Sigmoid colon (tissue), 4 donors: ENCODE measurements at regions not wholly inside any gene's neighbourhood (a gene's known extent, or its start where the extent isn't known, plus 50 kb on each side); places are given as distances from the start of the nearest gene placed in this dataset.

ENCODE experiments used
- POLR2AphosphoS5 ChIP-seq, 4 donors: sonication (generic); formaldehyde crosslinking; IDR thresholded peaks; one replicate each; pipeline ENCODE4 v1.6.1; 2017; ENCODE audit warnings: antibody characterized with exemption in 4 of 4
- TF ChIP-seq, protein P1 (sequence below), 4 experiments: fragments of 450-650 bp in 3 of 4; fragments of 200-600 bp in 1 of 4; IDR thresholded peaks; one replicate each; pipeline ENCODE4 v1.5.1; 2016 to 2019; ENCODE audit warnings: antibody characterized with exemption in 4 of 4, mild to moderate bottlenecking in 3 of 4, moderate library complexity in 2 of 4

DNA sequence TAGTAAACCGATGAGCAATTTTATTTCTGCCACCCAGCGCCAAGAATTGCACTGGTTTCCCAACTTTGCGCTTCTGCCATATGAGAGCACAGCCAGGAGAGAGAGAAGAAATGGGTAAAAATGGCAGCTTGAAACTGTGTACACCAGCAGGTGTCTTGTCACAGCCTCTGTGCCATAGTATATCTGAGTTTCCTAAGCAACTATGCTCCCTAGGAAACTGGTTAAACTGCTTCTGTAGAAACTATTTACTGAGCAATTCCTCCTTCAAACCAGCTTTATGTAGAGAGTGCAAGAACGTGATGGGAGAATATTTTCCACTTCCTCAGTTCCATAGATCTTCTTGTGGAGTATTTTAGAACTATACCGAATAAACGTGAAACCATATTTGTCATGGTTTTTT, 1361.3 kb downstream of the PCDH9 start:
- TF ChIP-seq, protein P1, sequence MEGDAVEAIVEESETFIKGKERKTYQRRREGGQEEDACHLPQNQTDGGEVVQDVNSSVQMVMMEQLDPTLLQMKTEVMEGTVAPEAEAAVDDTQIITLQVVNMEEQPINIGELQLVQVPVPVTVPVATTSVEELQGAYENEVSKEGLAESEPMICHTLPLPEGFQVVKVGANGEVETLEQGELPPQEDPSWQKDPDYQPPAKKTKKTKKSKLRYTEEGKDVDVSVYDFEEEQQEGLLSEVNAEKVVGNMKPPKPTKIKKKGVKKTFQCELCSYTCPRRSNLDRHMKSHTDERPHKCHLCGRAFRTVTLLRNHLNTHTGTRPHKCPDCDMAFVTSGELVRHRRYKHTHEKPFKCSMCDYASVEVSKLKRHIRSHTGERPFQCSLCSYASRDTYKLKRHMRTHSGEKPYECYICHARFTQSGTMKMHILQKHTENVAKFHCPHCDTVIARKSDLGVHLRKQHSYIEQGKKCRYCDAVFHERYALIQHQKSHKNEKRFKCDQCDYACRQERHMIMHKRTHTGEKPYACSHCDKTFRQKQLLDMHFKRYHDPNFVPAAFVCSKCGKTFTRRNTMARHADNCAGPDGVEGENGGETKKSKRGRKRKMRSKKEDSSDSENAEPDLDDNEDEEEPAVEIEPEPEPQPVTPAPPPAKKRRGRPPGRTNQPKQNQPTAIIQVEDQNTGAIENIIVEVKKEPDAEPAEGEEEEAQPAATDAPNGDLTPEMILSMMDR (IDR thresholded peaks at IDR 0.05) = no peak
- no peak for TF ChIP-seq POLR2AphosphoS5 (IDR thresholded peaks at IDR 0.05)
